Adrenal gland (tissue), 5 donors: ENCODE measurements at regions not wholly inside any gene's neighbourhood (a gene's known extent, or its start where the extent isn't known, plus 50 kb on each side); places are given as distances from the start of the nearest gene placed in this dataset.

Experiments used
- CTCF ChIP-seq, 6 experiments: fragments of 450-650 bp in 4 of 6; fragments of 200-600 bp in 2 of 6; sonication (generic) in 1 of 6; IDR thresholded peaks; 1 replicate in 5 of 6; 2 replicates in 1 of 6; pipeline versions ENCODE4 v1.5.1 to v1.8.0; 2016 to 2021; ENCODE audit warnings: antibody characterized with exemption in 6 of 6, mild to moderate bottlenecking in 2 of 6, moderate library complexity in 1 of 6
- POLR2A ChIP-seq, 2 donors: fragments of 450-650 bp; IDR thresholded peaks; one replicate each; pipeline ENCODE4 v1.6.1; 2017; ENCODE audit warnings: antibody characterized with exemption in 2 of 2, mild to moderate bottlenecking in 2 of 2, moderate library complexity in 1 of 2
- donor health status: DM: no; HTN: no; CAD: no.

GRCh38 chr11:70548976-70549375, 150.6 kb downstream of the CTTN start:
- no peak for TF ChIP-seq CTCF (IDR thresholded peaks at IDR 0.05)
- TF ChIP-seq POLR2A (IDR thresholded peaks at IDR 0.05), result no peak
